ENCODE measurements at regions not wholly inside any gene's neighbourhood (a gene's known extent, or its start where the extent isn't known, plus 50 kb on each side); places are given as distances from the start of the nearest gene placed in this dataset.

GRCh38 chr20:51218603-51219002 lies 195.7 kb upstream of the KCNG1 start:
- DNase-seq (ENCODE audit: low read depth), result no peak

- no peak for DNase-seq (ENCODE audit: low read depth)
Observed at GRCh38 chr20:51217347-51218045, 194.6 kb upstream of the KCNG1 start.

GRCh38 chr20:51216850-51217249 lies 193.9 kb upstream of the KCNG1 start:
- no peak for DNase-seq (ENCODE audit: low read depth)

- DNase-seq (ENCODE audit: low read depth), result no peak
Observed at GRCh38 chr20:51212816-51213215, 189.9 kb upstream of the KCNG1 start.

- no peak for DNase-seq (ENCODE audit: low read depth)
Observed at GRCh38 chr20:51211191-51211590, 188.3 kb upstream of the KCNG1 start.

- no peak for DNase-seq (ENCODE audit: low read depth)
Observed at GRCh38 chr20:51210084-51210483, 187.2 kb upstream of the KCNG1 start.

GRCh38 chr20:51208162-51208561 lies 185.3 kb upstream of the KCNG1 start:
- no peak for DNase-seq (ENCODE audit: low read depth)

GRCh38 chr20:51206032-51206662 lies 183.2 kb upstream of the KCNG1 start:
- DNase-seq (ENCODE audit: low read depth), result peak; percentile 18

- no peak for DNase-seq (ENCODE audit: low read depth)
Observed at GRCh38 chr20:51204794-51205193, 181.9 kb upstream of the KCNG1 start.

- no peak for DNase-seq (ENCODE audit: low read depth)
Observed at GRCh38 chr20:51204051-51204715, 181.3 kb upstream of the KCNG1 start.

GRCh38 chr20:51202304-51202703 lies 179.4 kb upstream of the KCNG1 start:
- DNase-seq (ENCODE audit: low read depth), result no peak

- DNase-seq (ENCODE audit: low read depth), result peak; percentile 29
Observed at GRCh38 chr20:51199920-51200319, 177.0 kb upstream of the KCNG1 start.

GRCh38 chr20:51198876-51199523 lies 176.1 kb upstream of the KCNG1 start:
- no peak for DNase-seq (ENCODE audit: low read depth)

GRCh38 chr20:51198238-51198637 lies 175.3 kb upstream of the KCNG1 start:
- no peak for DNase-seq (ENCODE audit: low read depth)

GRCh38 chr20:51196991-51197651 lies 174.2 kb upstream of the KCNG1 start:
- DNase-seq (ENCODE audit: low read depth), result peak; percentile 55

- no peak for DNase-seq (ENCODE audit: low read depth)
Observed at GRCh38 chr20:51195990-51196389, 173.1 kb upstream of the KCNG1 start.

GRCh38 chr20:51195419-51195901 lies 172.6 kb upstream of the KCNG1 start:
- peak; percentile 39 for DNase-seq (ENCODE audit: low read depth)

- DNase-seq (ENCODE audit: low read depth), result peak; percentile 53
Observed at GRCh38 chr20:51193066-51193772, 170.3 kb upstream of the KCNG1 start.

- DNase-seq (ENCODE audit: low read depth), result no peak
Observed at GRCh38 chr20:51190783-51191180, 167.9 kb upstream of the KCNG1 start.

GRCh38 chr20:51189814-51190782 lies 167.2 kb upstream of the KCNG1 start:
- peak; percentile 19 for DNase-seq (ENCODE audit: low read depth)
